SK-N-SH (cell line): ENCODE measurements at regions not wholly inside any gene's neighbourhood (a gene's known extent, or its start where the extent isn't known, plus 50 kb on each side); places are given as distances from the start of the nearest gene placed in this dataset.

ENCODE experiments used
- CTCF ChIA-PET: fragments of 300-600, 350-600 bp; formaldehyde crosslinking; extraction: SDS; loops from one replicate; lab custom pipeline; 2021; lab: Yijun Ruan, JAX
- POLR2A ChIA-PET: fragments of 350-600 bp; sonication (Branson Sonifier 250); formaldehyde crosslinking; extraction: SDS; loops from one replicate; lab custom pipeline; 2020; ENCODE audit warnings: antibody characterized with exemption, inconsistent platforms; lab: Yijun Ruan, JAX
- DNase-seq: peaks from one replicate; pipeline ENCODE4 v3.0.0; 2012
- H2AFZ ChIP-seq: fragments of 200-600 bp; sonication (generic); 2 replicates; pipeline ENCODE4 v1.8.1; 2016; ENCODE audit warnings: antibody characterized with exemption, mild to moderate bottlenecking, low read depth
- H3F3A ChIP-seq: fragments of 200-600 bp; sonication (generic); replicated peaks from 2 replicates; pipeline ENCODE3; 2016; ENCODE audit warnings: antibody characterized with exemption, mild to moderate bottlenecking; ENCODE audit not compliant: insufficient read depth
- H3K27ac ChIP-seq, 2 experiments: fragments of 200-500 bp in 1 of 2; fragments of 200-600 bp in 1 of 2; sonication (Bioruptor generic) in 1 of 2; sonication (generic), shearing (Covaris generic) in 1 of 2; 2 replicates each; pipeline versions ENCODE4 v1.5.1 to v1.6.1; 2014 to 2016; ENCODE audit warnings: low read depth in 2 of 2, inconsistent platforms in 1 of 2, low read length in 1 of 2, mild to moderate bottlenecking in 1 of 2, mixed read lengths in 1 of 2
- H3K27me3 ChIP-seq: fragments of 200-600 bp; sonication (generic), shearing (Covaris generic); 2 replicates; pipeline ENCODE4 v1.6.1; 2016; ENCODE audit warnings: mixed run types; ENCODE audit not compliant: insufficient read depth
- H3K36me3 ChIP-seq, 2 experiments: fragments of 200-500 bp in 1 of 2; fragments of 200-600 bp in 1 of 2; sonication (Bioruptor generic) in 1 of 2; sonication (generic) in 1 of 2; replicated peaks in 1 of 2; 2 replicates each; pipeline versions ENCODE3 to v1.5.1; 2014 to 2016; ENCODE audit warnings: low read length in 1 of 2, mild to moderate bottlenecking in 1 of 2; ENCODE audit not compliant: insufficient read depth in 2 of 2, control insufficient read depth in 1 of 2
- H3K4me1 ChIP-seq, 2 experiments: fragments of 200-500 bp in 1 of 2; fragments of 200-600 bp in 1 of 2; sonication (Bioruptor generic) in 1 of 2; sonication (generic), shearing (Covaris generic) in 1 of 2; 2 replicates each; pipeline versions ENCODE4 v1.5.1 to v1.6.1; 2014 to 2016; ENCODE audit warnings: low read depth in 1 of 2, low read length in 1 of 2, mixed run types in 1 of 2; ENCODE audit not compliant: insufficient read depth in 2 of 2, control insufficient read depth in 1 of 2
- H3K4me2 ChIP-seq: fragments of 200-600 bp; sonication (generic), shearing (Covaris generic); 2 replicates; pipeline ENCODE4 v1.6.1; 2017; ENCODE audit warnings: mixed run types
- H3K4me3 ChIP-seq, 2 experiments: fragments of 200-500 bp in 1 of 2; fragments of 200-600 bp in 1 of 2; sonication (Bioruptor generic) in 1 of 2; sonication (generic), shearing (Covaris generic) in 1 of 2; 2 replicates each; pipeline versions ENCODE4 v1.5.1 to v1.8.1; 2014 to 2016; ENCODE audit warnings: low read depth in 2 of 2, inconsistent platforms in 1 of 2, low read length in 1 of 2, mild to moderate bottlenecking in 1 of 2, mixed read lengths in 1 of 2, moderate library complexity in 1 of 2
- H3K79me2 ChIP-seq: fragments of 200-600 bp; sonication (generic); 2 replicates; pipeline ENCODE4 v1.8.1; 2017; ENCODE audit warnings: mild to moderate bottlenecking; ENCODE audit not compliant: insufficient read depth
- H3K9ac ChIP-seq: fragments of 200-600 bp; sonication (generic); 2 replicates; pipeline ENCODE4 v1.6.1; 2017; ENCODE audit warnings: mixed run types
- H3K9me2 ChIP-seq: fragments of 200-600 bp; sonication (generic); 2 replicates; pipeline ENCODE4 v1.6.1; 2017; ENCODE audit warnings: mixed run types
- H3K9me3 ChIP-seq: fragments of 200-600 bp; sonication (generic); 2 replicates; pipeline ENCODE4 v1.6.1; 2017; ENCODE audit warnings: mixed run types, mild to moderate bottlenecking, moderate library complexity
- H4K20me1 ChIP-seq: fragments of 200-600 bp; sonication (generic); 2 replicates; pipeline ENCODE4 v1.6.1; 2017; ENCODE audit warnings: mild to moderate bottlenecking, mixed run types; ENCODE audit not compliant: insufficient read depth
- EP300 ChIP-seq, 2 experiments: IDR thresholded peaks; 2 replicates each; pipeline versions ENCODE4 v1.4.0 to v1.6.1; 2012; ENCODE audit warnings: borderline replicate concordance in 1 of 2, low read depth in 1 of 2, low read length in 1 of 2
- FOXJ3 ChIP-seq: sonication (generic); formaldehyde crosslinking; IDR thresholded peaks from 2 replicates; pipeline ENCODE4 v1.5.1; 2020; ENCODE audit warnings: mild to moderate bottlenecking, missing genetic modification reagents
- GABPA ChIP-seq: IDR thresholded peaks from 2 replicates; pipeline ENCODE4 v1.4.0; 2012; ENCODE audit warnings: low read depth, mild to moderate bottlenecking
- GATA2 ChIP-seq: sonication (generic); formaldehyde crosslinking; IDR thresholded peaks from 2 replicates; pipeline ENCODE4 v1.5.0; 2020; ENCODE audit warnings: mild to moderate bottlenecking, missing genetic modification reagents
- MXI1 ChIP-seq: IDR thresholded peaks from 2 replicates; pipeline ENCODE4 v1.6.1; 2012; ENCODE audit warnings: mild to moderate bottlenecking, low read depth, low read length, improper control_type of control experiment
- POLR2AphosphoS5 ChIP-seq: IDR thresholded peaks from 2 replicates; pipeline ENCODE4 v1.6.1; 2012; ENCODE audit warnings: low read depth, low read length
- RAD21 ChIP-seq: IDR thresholded peaks from 2 replicates; pipeline ENCODE4 v1.6.1; 2012; ENCODE audit warnings: mild to moderate bottlenecking, low read length
- TAF1 ChIP-seq: IDR thresholded peaks from 2 replicates; pipeline ENCODE4 v1.6.1; 2012; ENCODE audit warnings: low read depth, mild to moderate bottlenecking, low read length, moderate library complexity, borderline replicate concordance
- TCF12 ChIP-seq: IDR thresholded peaks from 2 replicates; pipeline ENCODE4 v1.4.0; 2012
- WGBS: methylation state at CpG from one replicate; pipeline ENCODE4 v1.1.6; 2017; ENCODE audit warnings: low lambda C conversion rate; 5-methylcytosine and 5-hydroxymethylcytosine counted together
- TF ChIP-seq, protein P1 (sequence below): fragments of 150-350 bp; IDR thresholded peaks from 2 replicates; pipeline ENCODE4 v1.6.1; 2017; ENCODE audit warnings: antibody characterized with exemption, low read length, low read depth, borderline replicate concordance
- TF ChIP-seq, protein P2 (sequence below): IDR thresholded peaks from 2 replicates; pipeline ENCODE4 v1.4.0; 2012; ENCODE audit warnings: low read depth, borderline replicate concordance
- TF ChIP-seq, protein P3 (sequence below): fragments of 150-350 bp; IDR thresholded peaks from 2 replicates; pipeline ENCODE4 v1.6.1; 2016; ENCODE audit warnings: mild to moderate bottlenecking, low read depth, low read length

DNA sequence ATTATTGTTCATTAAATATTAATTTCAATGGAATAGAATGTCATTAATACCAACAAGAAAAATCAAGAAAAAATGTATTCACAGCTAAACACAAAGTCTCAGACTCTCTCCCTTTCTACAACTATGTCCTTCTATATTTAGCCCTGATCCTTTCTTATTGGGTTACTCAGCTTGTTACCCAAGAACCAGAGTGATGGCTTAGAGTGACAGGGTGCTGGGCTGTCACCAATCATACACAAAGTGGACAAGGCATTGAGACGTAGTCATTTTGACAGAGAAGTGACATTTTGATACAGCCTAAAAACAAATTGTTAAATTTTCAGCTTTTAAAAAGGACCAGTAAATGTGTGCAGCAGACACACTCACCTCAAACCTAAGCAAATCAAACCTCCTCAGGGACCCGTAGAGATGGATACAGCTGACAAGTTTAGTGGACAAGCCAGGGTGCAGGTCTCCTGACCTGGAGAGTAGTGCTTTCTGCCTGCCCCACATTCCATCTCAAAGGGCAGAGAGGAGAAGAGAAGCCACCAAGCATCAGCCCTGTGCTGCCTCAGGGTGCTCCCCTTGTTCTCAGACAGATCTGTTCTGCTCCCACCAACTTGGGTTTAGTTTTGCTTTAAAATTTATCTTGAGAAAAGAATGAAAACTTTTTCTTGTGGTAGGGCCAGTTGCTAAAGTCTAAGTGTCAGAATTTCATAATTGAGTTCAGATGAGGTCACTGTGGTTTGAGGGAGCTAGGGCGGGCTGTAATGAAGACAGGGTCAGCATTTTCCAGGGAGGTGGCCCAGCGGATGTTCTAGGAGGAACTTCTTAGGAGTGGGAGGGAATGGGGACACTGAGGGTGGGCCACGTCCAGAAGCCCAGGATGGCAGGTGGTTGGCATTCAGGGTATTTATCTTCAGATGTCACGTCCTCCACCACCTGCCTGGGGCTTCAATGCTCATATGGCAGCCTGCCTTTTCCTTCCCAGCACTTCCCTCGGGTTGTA is 136.5 kb upstream of the TBL1XR1 start:
- CTCF ChIA-PET: interaction anchor here (0.7 kb wide), 1 partner anchor 18 kb away, joined by 4 read pairs; no protein-coding TSS in a partner anchor
- H3K9me3 ChIP-seq: no peaks in the 10 kb centered on the region
- H3K27me3 ChIP-seq: no peaks in the 10 kb centered on the region
- H3K4me1 ChIP-seq: peaks cover 0 to 18% of the 10 kb centered on the region in 2 experiments; a peak in 2 of 4 replicates
- no peak overlapping the region for H3K27ac ChIP-seq
- no peak overlapping the region for H3K9ac ChIP-seq
- WGBS: 84% methylated on average over 7 of the region's 7 CpGs
- no peak for DNase-seq
- POLR2A ChIA-PET: no interaction called here
- H3F3A ChIP-seq: peaks cover 10% of the 10 kb centered on the region
- TF ChIP-seq GABPA: no peak
- TF ChIP-seq, protein P1, sequence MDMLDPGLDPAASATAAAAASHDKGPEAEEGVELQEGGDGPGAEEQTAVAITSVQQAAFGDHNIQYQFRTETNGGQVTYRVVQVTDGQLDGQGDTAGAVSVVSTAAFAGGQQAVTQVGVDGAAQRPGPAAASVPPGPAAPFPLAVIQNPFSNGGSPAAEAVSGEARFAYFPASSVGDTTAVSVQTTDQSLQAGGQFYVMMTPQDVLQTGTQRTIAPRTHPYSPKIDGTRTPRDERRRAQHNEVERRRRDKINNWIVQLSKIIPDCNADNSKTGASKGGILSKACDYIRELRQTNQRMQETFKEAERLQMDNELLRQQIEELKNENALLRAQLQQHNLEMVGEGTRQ: no peak
- no peaks in the 10 kb centered on the region for H3K9me2 ChIP-seq
- no peaks in the 10 kb centered on the region for H3K79me2 ChIP-seq
- H4K20me1 ChIP-seq: no peaks in the 10 kb centered on the region
- H3K4me2 ChIP-seq: no peak overlapping the region
- no peak overlapping the region for H2AFZ ChIP-seq
- no peak overlapping the region for H3K4me3 ChIP-seq
- H3K36me3 ChIP-seq: no peaks in the 10 kb centered on the region

GRCh38 chr3:177334803-177335202 is 137.5 kb upstream of the TBL1XR1 start:
- no peaks in the 10 kb centered on the region for H3K9me3 ChIP-seq
- H3K4me3 ChIP-seq: no peak overlapping the region
- no peaks in the 10 kb centered on the region for H3K79me2 ChIP-seq
- WGBS: 92% methylated on average over 5 of the region's 5 CpGs
- no peaks in the 10 kb centered on the region for H4K20me1 ChIP-seq
- H3K9me2 ChIP-seq: no peaks in the 10 kb centered on the region
- no peak overlapping the region for H2AFZ ChIP-seq
- no peaks in the 10 kb centered on the region for H3K27me3 ChIP-seq
- peaks cover 10% of the 10 kb centered on the region for H3F3A ChIP-seq
- H3K36me3 ChIP-seq: no peaks in the 10 kb centered on the region
- no peak for TF ChIP-seq EP300 (IDR thresholded peaks at IDR 0.05; ENCODE audit: borderline replicate concordance in 1 of 2, low read depth in 1 of 2, low read length in 1 of 2)
- TF ChIP-seq GATA2 (CRISPR knock-in tag): no peak
- no peak for TF ChIP-seq TAF1
- no peak overlapping the region for H3K27ac ChIP-seq
- CTCF ChIA-PET: interaction anchor here (0.6 kb wide), 1 partner anchor 1582 kb away, joined by 3 read pairs; no protein-coding TSS in a partner anchor
- POLR2A ChIA-PET: no interaction called here
- H3K4me1 ChIP-seq: peaks cover 0 to 19% of the 10 kb centered on the region in 2 experiments; a peak in 2 of 4 replicates
- no peak overlapping the region for H3K4me2 ChIP-seq
- DNase-seq: no peak
- no peak overlapping the region for H3K9ac ChIP-seq

DNA sequence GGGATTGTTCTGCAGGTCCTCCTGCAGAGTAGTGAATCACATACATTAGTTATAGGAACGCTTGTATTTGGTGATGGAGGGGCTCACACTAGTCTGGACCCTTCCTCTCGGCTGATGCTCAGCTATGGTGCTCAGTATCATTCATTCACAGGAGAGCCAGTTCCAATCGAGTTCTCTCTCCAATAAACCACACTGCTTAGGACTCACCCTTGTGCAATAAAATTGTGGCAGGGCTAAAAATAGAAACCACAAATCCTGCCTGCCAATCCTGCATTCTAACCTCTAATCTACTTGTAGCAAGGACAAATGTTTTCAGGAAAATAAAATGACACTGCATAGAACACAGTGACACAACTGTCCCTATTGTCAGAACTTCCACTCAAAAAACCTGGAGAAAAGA is 138.4 kb upstream of the TBL1XR1 start:
- Histone ChIP-seq H3K27me3 (no peaks in the 10 kb centered on the region), H2AFZ (no peak overlapping the region), H3K4me1 (peaks cover 0 to 24% of the 10 kb centered on the region in 2 experiments; a peak in 2 of 4 replicates), H3K4me3 (no peak overlapping the region), H3K79me2 (no peaks in the 10 kb centered on the region), H4K20me1 (no peaks in the 10 kb centered on the region), H3F3A (peaks cover 10% of the 10 kb centered on the region), H3K9me2 (no peaks in the 10 kb centered on the region), H3K9me3 (no peaks in the 10 kb centered on the region), H3K27ac (no peak overlapping the region), H3K4me2 (no peak overlapping the region), H3K36me3 (no peaks in the 10 kb centered on the region), H3K9ac (no peak overlapping the region)
- ChIA-PET CTCF (no interaction called here), POLR2A (no interaction called here)
- WGBS: 81% methylated on average over 3 of the region's 3 CpGs
- no peak for DNase-seq
- TF ChIP-seq, protein P2, sequence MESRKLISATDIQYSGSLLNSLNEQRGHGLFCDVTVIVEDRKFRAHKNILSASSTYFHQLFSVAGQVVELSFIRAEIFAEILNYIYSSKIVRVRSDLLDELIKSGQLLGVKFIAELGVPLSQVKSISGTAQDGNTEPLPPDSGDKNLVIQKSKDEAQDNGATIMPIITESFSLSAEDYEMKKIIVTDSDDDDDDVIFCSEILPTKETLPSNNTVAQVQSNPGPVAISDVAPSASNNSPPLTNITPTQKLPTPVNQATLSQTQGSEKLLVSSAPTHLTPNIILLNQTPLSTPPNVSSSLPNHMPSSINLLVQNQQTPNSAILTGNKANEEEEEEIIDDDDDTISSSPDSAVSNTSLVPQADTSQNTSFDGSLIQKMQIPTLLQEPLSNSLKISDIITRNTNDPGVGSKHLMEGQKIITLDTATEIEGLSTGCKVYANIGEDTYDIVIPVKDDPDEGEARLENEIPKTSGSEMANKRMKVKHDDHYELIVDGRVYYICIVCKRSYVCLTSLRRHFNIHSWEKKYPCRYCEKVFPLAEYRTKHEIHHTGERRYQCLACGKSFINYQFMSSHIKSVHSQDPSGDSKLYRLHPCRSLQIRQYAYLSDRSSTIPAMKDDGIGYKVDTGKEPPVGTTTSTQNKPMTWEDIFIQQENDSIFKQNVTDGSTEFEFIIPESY: no peak
- TF ChIP-seq GABPA (no peak), RAD21 (no peak), MXI1 (no peak), FOXJ3 (CRISPR knock-in tag) (no peak), TCF12 (no peak), POLR2AphosphoS5 (no peak)
- TF ChIP-seq, protein P3, sequence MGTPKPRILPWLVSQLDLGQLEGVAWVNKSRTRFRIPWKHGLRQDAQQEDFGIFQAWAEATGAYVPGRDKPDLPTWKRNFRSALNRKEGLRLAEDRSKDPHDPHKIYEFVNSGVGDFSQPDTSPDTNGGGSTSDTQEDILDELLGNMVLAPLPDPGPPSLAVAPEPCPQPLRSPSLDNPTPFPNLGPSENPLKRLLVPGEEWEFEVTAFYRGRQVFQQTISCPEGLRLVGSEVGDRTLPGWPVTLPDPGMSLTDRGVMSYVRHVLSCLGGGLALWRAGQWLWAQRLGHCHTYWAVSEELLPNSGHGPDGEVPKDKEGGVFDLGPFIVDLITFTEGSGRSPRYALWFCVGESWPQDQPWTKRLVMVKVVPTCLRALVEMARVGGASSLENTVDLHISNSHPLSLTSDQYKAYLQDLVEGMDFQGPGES: no peak
